ENCODE measurements at regions not wholly inside any gene's neighbourhood (a gene's known extent, or its start where the extent isn't known, plus 50 kb on each side); places are given as distances from the start of the nearest gene placed in this dataset.
A peak's percentile ranks its signal among the peaks of the same experiment; 100 is the strongest.

- H3K9me2 ChIP-seq (ENCODE audit: low read depth, low read length): no peaks in the 10 kb centered on the region; the same call in 1 of the 2 replicates
- no peaks in the 10 kb centered on the region for H3K36me3 ChIP-seq (ENCODE audit: insufficient read depth, low read length)
- H4K20me1 ChIP-seq (ENCODE audit: insufficient read depth, low read length): no peaks in the 10 kb centered on the region
- no peaks in the 10 kb centered on the region for H3K79me2 ChIP-seq (ENCODE audit: insufficient read depth, low read length)
- no peak overlapping the region for H3K4me3 ChIP-seq (ENCODE audit: low read depth, low read length, poor library complexity, severe bottlenecking)
- H3K27me3 ChIP-seq (ENCODE audit: insufficient read depth, low read length): no peaks in the 10 kb centered on the region
- no peak overlapping the region for H2AFZ ChIP-seq (ENCODE audit: low read length)
- no peak overlapping the region for H3K9ac ChIP-seq (ENCODE audit: low read length)
- H3K4me1 ChIP-seq (ENCODE audit: insufficient read depth, low read length, severe bottlenecking): no peaks in the 10 kb centered on the region
- no peaks in the 10 kb centered on the region for H3K9me3 ChIP-seq (ENCODE audit: low read length)
- H3K27ac ChIP-seq (ENCODE audit: low read depth, low read length, poor library complexity, severe bottlenecking): no peak overlapping the region
- TF ChIP-seq CTCF (IDR thresholded peaks at IDR 0.05; ENCODE audit: low read length) (no peak), EZH2 (IDR thresholded peaks at IDR 0.05; ENCODE audit: borderline replicate concordance, low read length) (no peak)
- no peaks in the 10 kb centered on the region for H3F3A ChIP-seq (ENCODE audit: insufficient read depth, low read length)
- no peak overlapping the region for H3K4me2 ChIP-seq (ENCODE audit: low read length)
Observed at GRCh38 chr2:78330193-78330592, 695.3 kb upstream of the REG3G start.

DNA sequence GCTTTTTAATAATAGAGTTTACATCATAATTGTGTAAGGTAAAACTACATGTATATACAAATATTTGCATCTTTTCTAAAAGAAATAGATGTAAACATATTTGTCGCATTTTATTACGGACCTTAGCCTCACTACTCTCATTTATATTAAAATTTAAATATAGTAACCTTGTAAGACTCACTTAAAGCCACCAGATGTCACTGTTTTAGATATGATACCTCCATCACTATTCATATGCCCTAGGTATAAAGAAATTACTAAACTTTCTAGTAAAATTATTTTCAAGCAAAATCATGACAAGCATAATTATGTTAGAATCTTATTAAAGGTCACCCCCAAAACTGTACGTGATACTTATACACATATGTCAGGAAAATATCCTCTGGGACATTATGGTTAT is 674.3 kb upstream of the REG3G start:
- H3K36me3 ChIP-seq (ENCODE audit: insufficient read depth, low read length): no peaks in the 10 kb centered on the region
- no peak overlapping the region for H3K4me2 ChIP-seq (ENCODE audit: low read length)
- TF ChIP-seq EZH2 (IDR thresholded peaks at IDR 0.05; ENCODE audit: borderline replicate concordance, low read length) (no peak), CTCF (IDR thresholded peaks at IDR 0.05; ENCODE audit: low read length) (peak; percentile 20; the same call in 1 of the 2 replicates)
- no peak overlapping the region for H3K4me3 ChIP-seq (ENCODE audit: low read depth, low read length, poor library complexity, severe bottlenecking)
- H3K9me2 ChIP-seq (ENCODE audit: low read depth, low read length): no peaks in the 10 kb centered on the region
- no peaks in the 10 kb centered on the region for H4K20me1 ChIP-seq (ENCODE audit: insufficient read depth, low read length)
- H3K9ac ChIP-seq (ENCODE audit: low read length): no peak overlapping the region
- no peaks in the 10 kb centered on the region for H3K79me2 ChIP-seq (ENCODE audit: insufficient read depth, low read length)
- H3K4me1 ChIP-seq (ENCODE audit: insufficient read depth, low read length, severe bottlenecking): no peaks in the 10 kb centered on the region
- H3K27ac ChIP-seq (ENCODE audit: low read depth, low read length, poor library complexity, severe bottlenecking): no peak overlapping the region
- no peaks in the 10 kb centered on the region for H3K27me3 ChIP-seq (ENCODE audit: insufficient read depth, low read length)
- no peaks in the 10 kb centered on the region for H3K9me3 ChIP-seq (ENCODE audit: low read length)
- no peaks in the 10 kb centered on the region for H3F3A ChIP-seq (ENCODE audit: insufficient read depth, low read length)
- H2AFZ ChIP-seq (ENCODE audit: low read length): no peak overlapping the region

GRCh38 chr2:78353168-78353567 is 672.3 kb upstream of the REG3G start:
- Histone ChIP-seq H4K20me1 (ENCODE audit: insufficient read depth, low read length) (no peaks in the 10 kb centered on the region), H3F3A (ENCODE audit: insufficient read depth, low read length) (no peaks in the 10 kb centered on the region), H3K27me3 (ENCODE audit: insufficient read depth, low read length) (no peaks in the 10 kb centered on the region), H3K9me2 (ENCODE audit: low read depth, low read length) (no peaks in the 10 kb centered on the region), H3K79me2 (ENCODE audit: insufficient read depth, low read length) (no peaks in the 10 kb centered on the region), H3K9ac (ENCODE audit: low read length) (no peak overlapping the region), H3K4me1 (ENCODE audit: insufficient read depth, low read length, severe bottlenecking) (no peaks in the 10 kb centered on the region), H3K9me3 (ENCODE audit: low read length) (no peaks in the 10 kb centered on the region), H3K36me3 (ENCODE audit: insufficient read depth, low read length) (no peaks in the 10 kb centered on the region), H2AFZ (ENCODE audit: low read length) (no peak overlapping the region), H3K4me2 (ENCODE audit: low read length) (no peak overlapping the region), H3K4me3 (ENCODE audit: low read depth, low read length, poor library complexity, severe bottlenecking) (no peak overlapping the region), H3K27ac (ENCODE audit: low read depth, low read length, poor library complexity, severe bottlenecking) (no peak overlapping the region)
- no peak for TF ChIP-seq CTCF (IDR thresholded peaks at IDR 0.05; ENCODE audit: low read length)
- TF ChIP-seq EZH2 (IDR thresholded peaks at IDR 0.05; ENCODE audit: borderline replicate concordance, low read length): no peak

Measured in OCI-LY1 (cell line).